ENCODE measurements at regions not wholly inside any gene's neighbourhood (a gene's known extent, or its start where the extent isn't known, plus 50 kb on each side); places are given as distances from the start of the nearest gene placed in this dataset.

GRCh38 chrX:1026263-1027015 lies 186.0 kb downstream of the CRLF2 start:
- no peak overlapping the region for H3K4me2 ChIP-seq (ENCODE audit: insufficient read depth, low read length)
- H3K79me2 ChIP-seq (ENCODE audit: control insufficient read depth, insufficient read depth, low read length) = no peaks in the 10 kb centered on the region
- BruUV-seq (replicated peaks) = no TSS peak
- no peak for ATAC-seq
- H3K9me3 ChIP-seq (replicated peaks; ENCODE audit: control insufficient read depth, insufficient read depth, low read depth, low read length) = no peaks in the 10 kb centered on the region
- no peak for FAIRE-seq
- H3K36me3 ChIP-seq (ENCODE audit: control insufficient read depth, insufficient read depth, low read length) = no peaks in the 10 kb centered on the region
- H3K27ac ChIP-seq (ENCODE audit: extremely low read depth, low read depth, low read length) = no peak overlapping the region
- H3K4me3 ChIP-seq = no peak overlapping the region
- in situ Hi-C loops (cut with MboI) (no loop called here), intact Hi-C loops (cut with micrococcal nuclease) (no loop called here)
- 9% methylated on average over 10 of the region's 13 CpGs for WGBS (ENCODE audit: insufficient coverage, low coverage, missing lambda C conversion rate)
- H3K27me3 ChIP-seq (ENCODE audit: control insufficient read depth in 2 of 2, insufficient read depth in 2 of 2, low read length in 2 of 2) = peaks cover 3 to 13% of the 10 kb centered on the region in 2 experiments; a peak in 3 of 5 replicates
- H3K9me1 ChIP-seq (ENCODE audit: control insufficient read depth, insufficient read depth, low read length) = no peaks in the 10 kb centered on the region
- H3K4me1 ChIP-seq (replicated peaks in 1 of 2; ENCODE audit: control insufficient read depth in 2 of 2, insufficient read depth in 2 of 2, low read length in 2 of 2) = no peaks in the 10 kb centered on the region
- no peak overlapping the region for H2AFZ ChIP-seq (ENCODE audit: low read depth, low read length)
- DNase-seq (ENCODE audit: extremely low read depth in 1 of 4, low spot score in 3 of 4) = no peak
- no peak overlapping the region for H3K9ac ChIP-seq (ENCODE audit: insufficient read depth in 1 of 2, low read depth in 2 of 2, low read length in 2 of 2)
- ChIA-PET POLR2A (no interaction called here), CTCF (ENCODE audit: low intra/inter-chr PET ratio) (no interaction called here)
- TF ChIP-seq ZKSCAN8 (CRISPR knock-in tag; IDR thresholded peaks at IDR 0.05) (no peak), XRCC3 (IDR thresholded peaks at IDR 0.05) (no peak), ZNF24 (IDR thresholded peaks at IDR 0.05) (no peak), FOXM1 (IDR thresholded peaks at IDR 0.05; ENCODE audit: low read depth) (no peak), FOXM1 (CRISPR knock-in tag; IDR thresholded peaks at IDR 0.05; ENCODE audit: low read depth) (no peak), HDAC1 (IDR thresholded peaks at IDR 0.05) (no peak), NFRKB (IDR thresholded peaks at IDR 0.05; ENCODE audit: low read depth) (no peak), HDAC3 (IDR thresholded peaks at IDR 0.05; ENCODE audit: borderline replicate concordance, partially characterized antibody) (no peak), ARNT (IDR thresholded peaks at IDR 0.05) (no peak), ZNF347 (CRISPR knock-in tag; IDR thresholded peaks at IDR 0.05; ENCODE audit: low read depth) (no peak), ASH1L (IDR thresholded peaks at IDR 0.05; ENCODE audit: borderline replicate concordance, low read depth, partially characterized antibody) (no peak), RBM22 (IDR thresholded peaks at IDR 0.05; ENCODE audit: low read depth, low read length, poor library complexity, severe bottlenecking) (no peak), HDAC6 (IDR thresholded peaks at IDR 0.05; ENCODE audit: low read depth, low read length) (no peak), ZNF224 (CRISPR knock-in tag; IDR thresholded peaks at IDR 0.05) (no peak), ZNF184 (CRISPR knock-in tag; IDR thresholded peaks at IDR 0.05) (no peak), HNRNPLL (IDR thresholded peaks at IDR 0.05; ENCODE audit: low read depth, low read length, poor library complexity, severe bottlenecking) (no peak)
- H4K20me1 ChIP-seq (replicated peaks; ENCODE audit: control insufficient read depth, insufficient read depth, low read length) = no peaks in the 10 kb centered on the region
